WTC11 (cell line): ENCODE measurements at regions not wholly inside any gene's neighbourhood (a gene's known extent, or its start where the extent isn't known, plus 50 kb on each side); places are given as distances from the start of the nearest gene placed in this dataset.

ENCODE experiments used
- ATAC-seq: fragments of 200-7000 bp; cut with Tn5 transposase; 2 replicates; pipeline ENCODE4 v1.10.0; 2021; ENCODE audit warnings: mild to moderate bottlenecking, moderate library complexity
- CTCF ChIA-PET: fragments of 300-600 bp; sonication (Branson Sonifier 250); formaldehyde crosslinking; loops from one replicate; lab custom pipeline; 2021; ENCODE audit warnings: antibody characterized with exemption; lab: Charles Lee
- POLR2A ChIA-PET: fragments of 350-600 bp; sonication (Branson Sonifier 250); formaldehyde crosslinking; loops from one replicate; lab custom pipeline; 2021; ENCODE audit warnings: antibody characterized with exemption; lab: Charles Lee
- DNase-seq: peaks from one replicate; pipeline ENCODE4 v3.0.0; 2021; ENCODE audit warnings: low spot score
- H3K27ac Mint-ChIP-seq: 2 replicates; pipeline ENCODE4 v1.8.0; 2021; ENCODE audit warnings: mixed read lengths
- H3K27me3 Mint-ChIP-seq: 2 replicates; pipeline ENCODE4 v1.8.0; 2021; ENCODE audit warnings: low read depth, mild to moderate bottlenecking, moderate library complexity, mixed read lengths
- H3K36me3 Mint-ChIP-seq: 2 replicates; pipeline ENCODE4 v1.8.0; 2021; ENCODE audit warnings: mixed read lengths
- H3K4me1 Mint-ChIP-seq: 2 replicates; pipeline ENCODE4 v1.8.0; 2022; ENCODE audit warnings: mixed read lengths
- H3K4me3 Mint-ChIP-seq: 2 replicates; pipeline ENCODE4 v1.8.0; 2021; ENCODE audit warnings: mild to moderate bottlenecking, moderate library complexity, mixed read lengths
- H3K9me3 Mint-ChIP-seq: 2 replicates; pipeline ENCODE4 v1.8.0; 2021; ENCODE audit warnings: mixed read lengths
- ARID4B ChIP-seq: sonication (generic); formaldehyde crosslinking; IDR thresholded peaks from 2 replicates; pipeline ENCODE4 v1.8.0; 2023; ENCODE audit warnings: missing genetic modification reagents, mild to moderate bottlenecking, borderline replicate concordance
- ATF1 ChIP-seq: sonication (generic); formaldehyde crosslinking; IDR thresholded peaks from 2 replicates; pipeline ENCODE4 v1.8.1; 2023; ENCODE audit warnings: mild to moderate bottlenecking, moderate library complexity, missing genetic modification reagents
- CDX4 ChIP-seq: fragments of 250-450 bp; sonication (Bioruptor Pico); IDR thresholded peaks from 2 replicates; pipeline ENCODE4 v1.9.0; 2021; ENCODE audit warnings: moderate library complexity, mild to moderate bottlenecking, inconsistent platforms, borderline replicate concordance
- CREB1 ChIP-seq: sonication (generic); formaldehyde crosslinking; IDR thresholded peaks from 2 replicates; pipeline ENCODE4 v1.8.0; 2023; ENCODE audit warnings: mild to moderate bottlenecking, missing genetic modification reagents
- ELF4 ChIP-seq: sonication (generic); formaldehyde crosslinking; IDR thresholded peaks from 2 replicates; pipeline ENCODE4 v1.8.1; 2022; ENCODE audit warnings: low read depth, mild to moderate bottlenecking, moderate library complexity, missing genetic modification reagents
- ERG ChIP-seq: fragments of 250-450 bp; sonication (Bioruptor Pico); IDR thresholded peaks from 2 replicates; pipeline ENCODE4 v1.8.0; 2021; ENCODE audit warnings: mild to moderate bottlenecking
- ESRRA ChIP-seq: sonication (generic); formaldehyde crosslinking; IDR thresholded peaks from 2 replicates; pipeline ENCODE4 v1.8.1; 2022; ENCODE audit warnings: mild to moderate bottlenecking, missing genetic modification reagents, borderline replicate concordance
- FOXJ3 ChIP-seq: sonication (generic); formaldehyde crosslinking; IDR thresholded peaks from 2 replicates; pipeline ENCODE4 v1.9.0; 2021; ENCODE audit warnings: missing genetic modification reagents, mild to moderate bottlenecking, borderline replicate concordance
- GRHL2 ChIP-seq: fragments of 250-450 bp; sonication (Bioruptor Pico); IDR thresholded peaks from 2 replicates; pipeline ENCODE4 v1.8.0; 2022; ENCODE audit warnings: mild to moderate bottlenecking, moderate library complexity; ENCODE audit not compliant: insufficient replicate concordance, severe bottlenecking
- GTF2I ChIP-seq: fragments of 250-450 bp; sonication (Bioruptor Pico); conservative IDR thresholded peaks from 2 replicates; pipeline ENCODE4 v1.4.0; 2021; ENCODE audit warnings: mild to moderate bottlenecking
- MYBL2 ChIP-seq: sonication (generic); formaldehyde crosslinking; IDR thresholded peaks from 2 replicates; pipeline ENCODE4 v1.8.1; 2023; ENCODE audit warnings: mild to moderate bottlenecking, moderate library complexity, missing genetic modification reagents
- PREB ChIP-seq: sonication (generic); formaldehyde crosslinking; IDR thresholded peaks from 2 replicates; pipeline ENCODE4 v1.8.1; 2022; ENCODE audit warnings: mild to moderate bottlenecking, missing genetic modification reagents, moderate library complexity, borderline replicate concordance
- RORB ChIP-seq: fragments of 250-450 bp; sonication (Bioruptor Pico); IDR thresholded peaks from 2 replicates; pipeline ENCODE4 v1.9.0; 2021; ENCODE audit warnings: mild to moderate bottlenecking
- SMAD3 ChIP-seq: sonication (generic); formaldehyde crosslinking; IDR thresholded peaks from 2 replicates; pipeline ENCODE4 v1.8.0; 2022; ENCODE audit warnings: missing genetic modification reagents, mild to moderate bottlenecking, borderline replicate concordance
- SP1 ChIP-seq: sonication (generic); formaldehyde crosslinking; conservative IDR thresholded peaks from 2 replicates; pipeline ENCODE4 v1.8.1; 2022; ENCODE audit warnings: missing genetic modification reagents
- TCF7 ChIP-seq: sonication (generic); formaldehyde crosslinking; IDR thresholded peaks from 2 replicates; pipeline ENCODE4 v1.8.0; 2022; ENCODE audit warnings: mild to moderate bottlenecking, low read depth, missing genetic modification reagents, moderate library complexity
- ZNF138 ChIP-seq: sonication (generic); formaldehyde crosslinking; conservative IDR thresholded peaks from 2 replicates; pipeline ENCODE4 v1.8.1; 2022; ENCODE audit warnings: mild to moderate bottlenecking, moderate library complexity, missing genetic modification reagents
- ZNF317 ChIP-seq: sonication (generic); formaldehyde crosslinking; IDR thresholded peaks from 2 replicates; pipeline ENCODE4 v1.8.1; 2023; ENCODE audit warnings: low read depth, mild to moderate bottlenecking, moderate library complexity, missing genetic modification reagents, borderline replicate concordance
- ZNF416 ChIP-seq: fragments of 250-450 bp; sonication (Bioruptor Pico); IDR thresholded peaks from 2 replicates; pipeline ENCODE4 v1.9.0; 2021; ENCODE audit warnings: mild to moderate bottlenecking, inconsistent platforms
- ZNF423 ChIP-seq: fragments of 250-450 bp; sonication (Bioruptor Pico); IDR thresholded peaks from 2 replicates; pipeline ENCODE4 v2.1.2; 2022; ENCODE audit warnings: mild to moderate bottlenecking, moderate library complexity
- TF ChIP-seq, protein P1 (sequence below): sonication (generic); formaldehyde crosslinking; IDR thresholded peaks from 2 replicates; pipeline ENCODE4 v1.8.1; 2023; ENCODE audit warnings: mild to moderate bottlenecking, moderate library complexity, missing genetic modification reagents

DNA sequence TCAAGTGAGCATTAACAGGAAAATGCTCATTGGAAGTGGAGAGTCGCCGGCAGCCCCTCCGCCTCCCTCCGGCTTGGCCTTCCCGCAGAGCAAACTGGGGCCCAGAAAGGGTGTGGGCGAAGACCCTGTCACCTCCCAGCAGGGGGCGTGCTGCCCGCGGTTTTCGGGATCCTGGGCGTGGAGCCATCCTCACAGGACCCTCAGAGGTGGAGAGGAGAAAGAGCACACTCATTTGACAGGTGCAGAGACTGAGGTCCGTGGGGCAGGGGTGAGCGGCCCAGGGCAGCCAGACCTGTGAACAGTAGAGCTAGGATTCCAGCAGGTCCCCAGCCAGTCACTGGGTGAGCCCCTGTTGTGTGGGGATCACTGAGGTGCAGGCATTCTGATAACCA lies 1002.9 kb downstream of the KCNJ18 start:
- DNase-seq (no peak), ATAC-seq (no peak)
- peaks cover 74% of the 10 kb centered on the region for H3K36me3 Mint-ChIP-seq
- H3K4me1 Mint-ChIP-seq = no peaks in the 10 kb centered on the region
- no peak overlapping the region for H3K27ac Mint-ChIP-seq
- H3K4me3 Mint-ChIP-seq = no peak overlapping the region
- POLR2A ChIA-PET = no interaction called here
- TF ChIP-seq ZNF317 (CRISPR knock-in tag) = no peak
- TF ChIP-seq ELF4 (CRISPR knock-in tag) = no peak
- TF ChIP-seq TCF7 = no peak
- TF ChIP-seq SMAD3 = no peak
- TF ChIP-seq PREB = no peak
- no peak for TF ChIP-seq SP1 (CRISPR knock-in tag)
- no peak for TF ChIP-seq ZNF416 (CRISPR knock-in tag)
- TF ChIP-seq ARID4B (CRISPR knock-in tag) = no peak
- no peak for TF ChIP-seq CDX4
- TF ChIP-seq GRHL2 (CRISPR knock-in tag) = no peak
- no peak for TF ChIP-seq ESRRA (CRISPR knock-in tag)
- no peak for TF ChIP-seq ZNF138 (CRISPR knock-in tag)
- TF ChIP-seq RORB (CRISPR knock-in tag) = no peak
- no peak for TF ChIP-seq ZNF423
- TF ChIP-seq, protein P1, sequence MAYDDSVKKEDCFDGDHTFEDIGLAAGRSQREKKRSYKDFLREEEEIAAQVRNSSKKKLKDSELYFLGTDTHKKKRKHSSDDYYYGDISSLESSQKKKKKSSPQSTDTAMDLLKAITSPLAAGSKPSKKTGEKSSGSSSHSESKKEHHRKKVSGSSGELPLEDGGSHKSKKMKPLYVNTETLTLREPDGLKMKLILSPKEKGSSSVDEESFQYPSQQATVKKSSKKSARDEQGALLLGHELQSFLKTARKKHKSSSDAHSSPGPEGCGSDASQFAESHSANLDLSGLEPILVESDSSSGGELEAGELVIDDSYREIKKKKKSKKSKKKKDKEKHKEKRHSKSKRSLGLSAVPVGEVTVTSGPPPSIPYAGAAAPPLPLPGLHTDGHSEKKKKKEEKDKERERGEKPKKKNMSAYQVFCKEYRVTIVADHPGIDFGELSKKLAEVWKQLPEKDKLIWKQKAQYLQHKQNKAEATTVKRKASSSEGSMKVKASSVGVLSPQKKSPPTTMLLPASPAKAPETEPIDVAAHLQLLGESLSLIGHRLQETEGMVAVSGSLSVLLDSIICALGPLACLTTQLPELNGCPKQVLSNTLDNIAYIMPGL (CRISPR knock-in tag) = no peak
- no peak for TF ChIP-seq GTF2I
- no peak for TF ChIP-seq ATF1 (CRISPR knock-in tag)
- no peak for TF ChIP-seq ERG (CRISPR knock-in tag)
- H3K27me3 Mint-ChIP-seq = peaks cover 22% of the 10 kb centered on the region
- CTCF ChIA-PET = no interaction called here
- H3K9me3 Mint-ChIP-seq = peaks cover 80% of the 10 kb centered on the region

GRCh38 chr17:22703204-22703603 lies 1010.9 kb downstream of the KCNJ18 start:
- Mint-ChIP-seq H3K27ac (no peak overlapping the region), H3K27me3 (peaks cover 3% of the 10 kb centered on the region), H3K9me3 (peaks cover 70% of the 10 kb centered on the region), H3K4me1 (no peaks in the 10 kb centered on the region), H3K36me3 (peaks cover 60% of the 10 kb centered on the region), H3K4me3 (no peak overlapping the region)
- TF ChIP-seq FOXJ3 (CRISPR knock-in tag) = no peak
- no peak for TF ChIP-seq MYBL2 (CRISPR knock-in tag)
- TF ChIP-seq CREB1 (CRISPR knock-in tag) = no peak
- DNase-seq = no peak
- ChIA-PET POLR2A (no interaction called here), CTCF (no interaction called here)
- ATAC-seq = no peak
